ENCODE measurements at regions not wholly inside any gene's neighbourhood (a gene's known extent, or its start where the extent isn't known, plus 50 kb on each side); places are given as distances from the start of the nearest gene placed in this dataset.

GRCh38 chr18:56322406-56322805 is 316.0 kb downstream of the TXNL1 start:
- Histone ChIP-seq H3K4me1 (ENCODE audit: insufficient read depth, low read length, severe bottlenecking) (no peaks in the 10 kb centered on the region), H3K36me3 (ENCODE audit: insufficient read depth, low read length) (no peaks in the 10 kb centered on the region), H3F3A (ENCODE audit: insufficient read depth, low read length) (no peaks in the 10 kb centered on the region), H3K9ac (ENCODE audit: low read length) (no peak overlapping the region), H3K27me3 (ENCODE audit: insufficient read depth, low read length) (no peaks in the 10 kb centered on the region), H2AFZ (ENCODE audit: low read length) (no peak overlapping the region), H3K27ac (ENCODE audit: low read depth, low read length, poor library complexity, severe bottlenecking) (no peak overlapping the region), H3K4me3 (ENCODE audit: low read depth, low read length, poor library complexity, severe bottlenecking) (no peak overlapping the region), H3K9me2 (ENCODE audit: low read depth, low read length) (no peaks in the 10 kb centered on the region), H3K9me3 (ENCODE audit: low read length) (no peaks in the 10 kb centered on the region), H3K4me2 (ENCODE audit: low read length) (no peak overlapping the region), H4K20me1 (ENCODE audit: insufficient read depth, low read length) (no peaks in the 10 kb centered on the region), H3K79me2 (ENCODE audit: insufficient read depth, low read length) (no peaks in the 10 kb centered on the region)
- no peak for TF ChIP-seq CTCF (IDR thresholded peaks at IDR 0.05; ENCODE audit: low read length)
- no peak for TF ChIP-seq EZH2 (IDR thresholded peaks at IDR 0.05; ENCODE audit: borderline replicate concordance, low read length)

GRCh38 chr18:56321470-56321869 is 316.9 kb downstream of the TXNL1 start:
- Histone ChIP-seq H3K9ac (ENCODE audit: low read length) (no peak overlapping the region), H3K4me3 (ENCODE audit: low read depth, low read length, poor library complexity, severe bottlenecking) (no peak overlapping the region), H3K36me3 (ENCODE audit: insufficient read depth, low read length) (no peaks in the 10 kb centered on the region), H3K9me2 (ENCODE audit: low read depth, low read length) (no peaks in the 10 kb centered on the region), H4K20me1 (ENCODE audit: insufficient read depth, low read length) (no peaks in the 10 kb centered on the region), H3F3A (ENCODE audit: insufficient read depth, low read length) (no peaks in the 10 kb centered on the region), H3K9me3 (ENCODE audit: low read length) (no peaks in the 10 kb centered on the region), H2AFZ (ENCODE audit: low read length) (no peak overlapping the region), H3K4me2 (ENCODE audit: low read length) (no peak overlapping the region), H3K27me3 (ENCODE audit: insufficient read depth, low read length) (no peaks in the 10 kb centered on the region), H3K4me1 (ENCODE audit: insufficient read depth, low read length, severe bottlenecking) (no peaks in the 10 kb centered on the region), H3K27ac (ENCODE audit: low read depth, low read length, poor library complexity, severe bottlenecking) (no peak overlapping the region), H3K79me2 (ENCODE audit: insufficient read depth, low read length) (no peaks in the 10 kb centered on the region)
- TF ChIP-seq CTCF (IDR thresholded peaks at IDR 0.05; ENCODE audit: low read length) (no peak), EZH2 (IDR thresholded peaks at IDR 0.05; ENCODE audit: borderline replicate concordance, low read length) (no peak)

- no peaks in the 10 kb centered on the region for H3K79me2 ChIP-seq (ENCODE audit: insufficient read depth, low read length)
- no peaks in the 10 kb centered on the region for H3K9me3 ChIP-seq (ENCODE audit: low read length)
- no peaks in the 10 kb centered on the region for H3K36me3 ChIP-seq (ENCODE audit: insufficient read depth, low read length)
- no peaks in the 10 kb centered on the region for H3K4me1 ChIP-seq (ENCODE audit: insufficient read depth, low read length, severe bottlenecking)
- H2AFZ ChIP-seq (ENCODE audit: low read length) = no peak overlapping the region
- no peaks in the 10 kb centered on the region for H3K27me3 ChIP-seq (ENCODE audit: insufficient read depth, low read length)
- H3K9ac ChIP-seq (ENCODE audit: low read length) = no peak overlapping the region
- no peak overlapping the region for H3K27ac ChIP-seq (ENCODE audit: low read depth, low read length, poor library complexity, severe bottlenecking)
- no peaks in the 10 kb centered on the region for H3K9me2 ChIP-seq (ENCODE audit: low read depth, low read length)
- no peak overlapping the region for H3K4me2 ChIP-seq (ENCODE audit: low read length)
- no peak for TF ChIP-seq CTCF (IDR thresholded peaks at IDR 0.05; ENCODE audit: low read length)
- no peak for TF ChIP-seq EZH2 (IDR thresholded peaks at IDR 0.05; ENCODE audit: borderline replicate concordance, low read length)
- H3F3A ChIP-seq (ENCODE audit: insufficient read depth, low read length) = no peaks in the 10 kb centered on the region
- no peaks in the 10 kb centered on the region for H4K20me1 ChIP-seq (ENCODE audit: insufficient read depth, low read length)
- H3K4me3 ChIP-seq (ENCODE audit: low read depth, low read length, poor library complexity, severe bottlenecking) = no peak overlapping the region
These were observed 318.4 kb downstream of the TXNL1 start for GRCh38 chr18:56319953-56320352.

All from OCI-LY1 (cell line).